Adrenal gland (tissue), 5 donors: ENCODE measurements at regions not wholly inside any gene's neighbourhood (a gene's known extent, or its start where the extent isn't known, plus 50 kb on each side); places are given as distances from the start of the nearest gene placed in this dataset.

Experiments
- CTCF ChIP-seq, 6 experiments: fragments of 450-650 bp in 4 of 6; fragments of 200-600 bp in 2 of 6; sonication (generic) in 1 of 6; IDR thresholded peaks; 1 replicate in 5 of 6; 2 replicates in 1 of 6; pipeline versions ENCODE4 v1.5.1 to v1.8.0; 2016 to 2021; ENCODE audit warnings: antibody characterized with exemption in 6 of 6, mild to moderate bottlenecking in 2 of 6, moderate library complexity in 1 of 6
- POLR2A ChIP-seq, 2 donors: fragments of 450-650 bp; IDR thresholded peaks; one replicate each; pipeline ENCODE4 v1.6.1; 2017; ENCODE audit warnings: antibody characterized with exemption in 2 of 2, mild to moderate bottlenecking in 2 of 2, moderate library complexity in 1 of 2
- donor health status: DM: no; HTN: no; CAD: no.

- no peak for TF ChIP-seq CTCF (IDR thresholded peaks at IDR 0.05)
- TF ChIP-seq POLR2A (IDR thresholded peaks at IDR 0.05) = no peak
These were observed 372.1 kb upstream of the FAR2 start for GRCh38 chr12:28776913-28777422.
